C4-2B (cell line): ENCODE measurements at regions not wholly inside any gene's neighbourhood (a gene's known extent, or its start where the extent isn't known, plus 50 kb on each side); places are given as distances from the start of the nearest gene placed in this dataset.

ENCODE experiments used
- ZFX ChIP-seq: fragments of 450-650 bp; IDR thresholded peaks from 2 replicates; pipeline ENCODE4 v1.6.1; 2017
- TF ChIP-seq, protein P1 (sequence below): fragments of 450-650 bp; conservative IDR thresholded peaks from 2 replicates; pipeline ENCODE4 v1.5.1; 2017; ENCODE audit warnings: mild to moderate bottlenecking

DNA sequence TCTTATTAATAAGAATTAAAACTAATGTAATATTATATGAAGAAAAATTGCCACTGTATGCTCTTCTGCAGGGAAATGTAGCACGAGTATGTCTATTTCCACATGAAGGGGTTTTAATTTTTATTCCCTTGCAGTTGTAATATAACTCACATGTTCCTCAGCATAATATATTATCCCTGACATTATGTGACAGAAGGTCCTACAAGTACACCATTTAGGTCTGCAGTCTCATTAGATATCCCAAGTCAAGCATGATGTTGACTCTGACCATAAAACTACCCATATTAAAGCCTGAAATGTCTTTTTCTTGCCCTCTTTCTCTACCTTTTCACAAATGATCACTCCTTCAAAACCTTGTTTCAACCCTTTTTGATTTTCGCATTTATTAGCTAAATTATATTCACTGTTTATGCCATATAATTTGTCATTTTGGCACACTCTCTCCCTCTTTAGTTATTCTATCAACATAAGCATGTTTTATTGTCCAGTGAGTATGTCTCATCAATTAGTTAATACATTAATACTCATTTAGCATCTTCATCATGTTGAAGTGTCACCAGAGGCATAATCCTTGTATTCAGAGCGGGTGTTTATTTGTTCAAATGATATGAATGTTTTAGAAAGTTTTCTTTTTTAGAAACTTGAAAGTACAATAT lies 532.8 kb downstream of the MAT2B start:
- TF ChIP-seq, protein P1, sequence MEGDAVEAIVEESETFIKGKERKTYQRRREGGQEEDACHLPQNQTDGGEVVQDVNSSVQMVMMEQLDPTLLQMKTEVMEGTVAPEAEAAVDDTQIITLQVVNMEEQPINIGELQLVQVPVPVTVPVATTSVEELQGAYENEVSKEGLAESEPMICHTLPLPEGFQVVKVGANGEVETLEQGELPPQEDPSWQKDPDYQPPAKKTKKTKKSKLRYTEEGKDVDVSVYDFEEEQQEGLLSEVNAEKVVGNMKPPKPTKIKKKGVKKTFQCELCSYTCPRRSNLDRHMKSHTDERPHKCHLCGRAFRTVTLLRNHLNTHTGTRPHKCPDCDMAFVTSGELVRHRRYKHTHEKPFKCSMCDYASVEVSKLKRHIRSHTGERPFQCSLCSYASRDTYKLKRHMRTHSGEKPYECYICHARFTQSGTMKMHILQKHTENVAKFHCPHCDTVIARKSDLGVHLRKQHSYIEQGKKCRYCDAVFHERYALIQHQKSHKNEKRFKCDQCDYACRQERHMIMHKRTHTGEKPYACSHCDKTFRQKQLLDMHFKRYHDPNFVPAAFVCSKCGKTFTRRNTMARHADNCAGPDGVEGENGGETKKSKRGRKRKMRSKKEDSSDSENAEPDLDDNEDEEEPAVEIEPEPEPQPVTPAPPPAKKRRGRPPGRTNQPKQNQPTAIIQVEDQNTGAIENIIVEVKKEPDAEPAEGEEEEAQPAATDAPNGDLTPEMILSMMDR, result no peak
- TF ChIP-seq ZFX, result no peak
